GM18858 (cell line): ENCODE measurements at regions not wholly inside any gene's neighbourhood (a gene's known extent, or its start where the extent isn't known, plus 50 kb on each side); places are given as distances from the start of the nearest gene placed in this dataset.
"Not testable (repeated sequence)": the region's sequence is repeated elsewhere in the genome, so short reads cannot be mapped to it uniquely, and the experiment has no call there.

ENCODE experiments used
- ATAC-seq: cut with Tn5 transposase; IDR thresholded peaks from one replicate; pipeline ENCODE4 v1.9.1; 2021; ENCODE audit not compliant: unreplicated experiment

DNA sequence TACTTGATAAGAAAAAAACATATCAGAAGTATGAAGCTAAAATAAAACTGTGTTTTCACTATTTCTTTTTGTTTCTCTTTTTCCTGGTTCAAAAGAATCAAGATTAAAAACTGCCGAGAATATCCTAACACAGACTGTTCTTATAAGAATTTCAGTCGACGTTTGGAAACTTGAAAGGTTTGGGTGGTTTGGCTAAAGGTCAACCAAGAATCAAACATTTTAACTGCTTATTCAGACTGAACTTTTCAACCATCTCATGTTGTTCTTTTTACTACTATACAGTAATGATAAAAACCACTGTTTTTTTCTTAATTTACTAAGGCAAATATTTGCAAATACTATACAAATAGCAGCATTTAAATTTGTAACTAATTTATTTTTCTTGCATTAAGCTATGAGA, 308.5 kb upstream of the TFPI start:
- no peak for ATAC-seq

DNA sequence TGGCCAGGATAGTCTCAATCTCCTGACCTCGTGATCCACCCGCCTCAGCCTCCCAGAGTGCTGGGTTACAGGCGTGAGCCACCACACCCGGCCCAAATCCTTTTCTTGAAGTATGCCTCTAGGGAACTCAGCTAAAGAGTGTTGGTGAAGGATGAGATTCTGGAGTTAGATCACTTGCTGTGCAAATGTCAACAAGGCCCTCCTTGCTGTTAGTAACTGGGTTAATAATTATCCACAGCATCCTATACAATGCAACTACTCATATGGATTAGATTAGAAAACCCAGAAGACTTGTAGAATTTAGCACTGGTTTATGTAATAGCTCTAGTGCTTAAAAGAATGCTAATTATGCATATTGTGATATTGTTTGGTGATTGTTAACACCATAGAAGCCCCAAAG, 310.8 kb upstream of the TFPI start:
- no peak for ATAC-seq

DNA sequence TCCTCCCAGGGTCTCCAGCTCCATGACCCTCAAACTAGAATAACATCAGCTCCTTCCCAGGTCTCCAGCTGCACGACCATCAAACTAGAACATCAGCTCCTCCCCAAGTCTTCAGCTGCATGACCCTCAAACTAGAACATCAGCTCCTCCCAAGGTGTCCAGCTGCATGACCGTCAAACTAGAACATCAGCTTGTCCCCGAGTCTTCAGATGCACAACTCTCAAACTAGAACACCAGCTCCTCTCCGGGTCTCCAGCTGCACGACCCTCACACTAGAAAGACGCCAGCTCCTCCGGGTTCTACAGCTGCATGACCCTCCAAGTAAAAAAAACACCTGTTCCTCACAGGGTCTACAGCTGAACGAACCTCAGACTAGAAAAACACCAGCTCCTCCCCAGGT, 312.9 kb upstream of the TFPI start:
- no peak for ATAC-seq

DNA sequence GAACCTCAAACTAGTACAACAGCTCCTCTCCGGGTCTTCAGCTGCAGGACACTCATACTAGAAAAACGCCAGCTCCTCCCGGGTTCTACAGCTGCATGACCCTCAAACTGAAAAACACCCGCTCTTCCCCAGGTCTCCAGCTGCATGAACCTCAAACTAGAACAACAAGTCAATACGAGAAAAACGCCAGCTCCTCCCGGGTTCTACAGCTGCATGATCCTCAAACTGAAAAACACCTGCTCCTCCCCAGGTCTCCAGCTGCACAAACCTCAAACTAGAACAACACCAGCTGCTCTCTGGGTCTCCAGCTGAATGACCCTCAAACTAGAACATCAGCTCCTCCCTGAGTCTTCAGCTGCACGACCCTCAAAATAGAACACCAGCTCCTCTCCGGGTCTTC, 315.0 kb upstream of the TFPI start:
- ATAC-seq = no peak

DNA sequence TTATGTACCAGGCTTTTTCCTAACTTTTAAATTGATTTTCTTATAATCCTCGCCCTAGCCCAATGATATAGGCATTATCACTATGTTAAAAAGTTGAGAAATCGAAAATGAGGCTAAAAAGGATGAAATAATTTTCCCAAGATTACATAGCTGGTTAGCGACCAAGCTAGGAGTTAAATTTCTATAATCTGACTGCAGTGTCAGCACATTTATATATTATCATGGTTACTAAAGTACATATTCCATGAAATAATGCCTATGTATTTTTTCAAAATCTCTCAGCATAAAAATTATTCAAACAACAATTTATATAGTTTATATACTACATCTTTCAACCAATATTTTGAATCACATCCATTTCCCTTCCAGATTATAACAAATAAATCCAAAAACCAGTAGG, 317.3 kb upstream of the TFPI start:
- ATAC-seq = no peak

DNA sequence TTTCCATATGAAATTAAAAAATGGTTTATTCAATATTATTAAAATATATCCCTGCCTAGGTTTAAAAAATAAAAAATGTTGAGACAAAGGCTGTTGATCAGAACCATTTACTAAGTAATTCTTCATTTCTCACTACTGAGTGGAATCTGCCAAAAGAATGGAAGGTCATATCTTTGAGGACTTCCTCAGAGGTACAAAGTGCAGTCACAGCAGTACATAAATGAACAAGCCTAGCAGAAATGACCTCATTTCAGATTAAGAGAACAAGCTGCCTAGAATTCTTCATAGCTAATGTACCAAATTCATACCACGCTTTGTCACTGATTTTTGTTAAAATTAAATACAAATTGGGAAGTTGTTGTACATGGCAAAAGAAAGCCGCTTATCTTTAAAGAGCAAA, 318.9 kb upstream of the TFPI start:
- ATAC-seq = no peak

DNA sequence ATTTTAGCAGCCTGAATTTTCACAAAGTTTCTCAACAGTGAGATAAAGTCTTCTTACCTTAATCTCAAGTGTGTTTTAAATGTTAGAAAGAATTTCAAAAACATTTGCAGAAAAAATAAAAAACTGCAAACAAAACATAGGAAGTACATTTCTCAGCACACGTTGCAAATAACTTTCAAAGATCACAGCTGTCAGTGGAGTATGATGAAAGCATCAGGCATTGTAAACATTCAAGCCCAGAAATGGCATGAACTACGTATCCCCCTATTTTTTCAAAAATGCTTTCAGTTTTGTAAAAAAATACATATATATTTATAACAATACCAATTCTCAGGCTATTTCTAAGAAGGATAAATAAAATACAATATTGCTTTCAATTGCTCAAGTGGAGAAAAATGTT, 320.6 kb upstream of the TFPI start:
- no peak for ATAC-seq

DNA sequence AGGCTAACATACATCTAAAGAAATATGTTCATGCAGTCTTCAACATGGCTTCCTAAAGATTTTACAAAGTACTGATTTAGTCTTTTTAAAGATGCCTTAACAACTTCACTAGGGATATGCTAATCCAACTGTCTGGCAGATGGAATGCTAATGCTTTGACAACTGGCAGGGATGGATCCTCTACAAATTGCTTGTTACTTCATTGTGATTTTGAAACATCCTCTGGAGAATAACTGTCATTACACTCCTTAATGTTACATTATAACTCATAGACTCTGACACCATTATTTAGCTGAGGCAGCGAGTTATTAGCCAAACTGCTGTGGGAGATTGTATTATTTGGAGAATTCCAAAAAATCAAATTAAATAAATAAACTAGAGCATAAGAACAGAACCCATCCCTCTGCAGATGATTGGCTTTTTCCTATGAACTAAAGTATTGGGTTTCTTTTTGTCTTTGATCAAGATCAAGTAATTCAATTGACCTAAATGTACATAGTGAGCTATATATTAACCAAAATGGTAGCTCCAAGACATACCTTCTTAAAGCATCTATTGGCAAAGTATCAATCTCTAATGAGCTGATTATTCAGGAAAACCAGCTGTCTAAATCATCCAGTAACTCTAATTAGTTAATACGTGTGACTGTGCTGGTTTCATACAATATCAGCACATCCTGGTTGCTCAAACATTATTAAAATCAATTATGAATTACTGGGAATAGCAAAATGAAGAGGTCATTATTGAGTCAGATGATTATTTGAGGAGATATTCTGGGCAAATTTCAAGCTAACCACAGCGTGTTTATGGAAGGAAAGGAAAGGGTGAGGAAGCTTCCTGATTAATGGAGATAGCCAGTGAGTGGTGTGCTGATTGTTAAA, 321.3 kb upstream of the TFPI start:
- ATAC-seq = no peak

DNA sequence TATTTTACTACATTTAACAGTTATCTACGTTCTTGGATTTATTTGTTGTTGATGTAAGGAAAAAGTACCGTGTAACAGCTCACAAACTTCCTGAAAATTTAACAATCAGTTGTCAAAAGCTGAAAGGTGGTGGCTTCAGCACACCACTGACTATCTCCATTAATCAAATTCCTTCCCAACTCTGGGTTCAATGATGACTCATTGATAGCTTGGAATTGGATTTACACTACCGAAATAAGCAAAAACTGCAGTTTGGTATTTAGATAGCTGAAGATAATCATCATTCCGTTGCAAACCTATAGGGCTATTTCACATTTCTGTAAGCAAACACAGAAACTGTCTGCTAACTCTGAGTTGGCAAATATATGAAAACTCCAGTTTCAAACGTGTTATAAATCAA, 322.3 kb upstream of the TFPI start:
- ATAC-seq = no peak

DNA sequence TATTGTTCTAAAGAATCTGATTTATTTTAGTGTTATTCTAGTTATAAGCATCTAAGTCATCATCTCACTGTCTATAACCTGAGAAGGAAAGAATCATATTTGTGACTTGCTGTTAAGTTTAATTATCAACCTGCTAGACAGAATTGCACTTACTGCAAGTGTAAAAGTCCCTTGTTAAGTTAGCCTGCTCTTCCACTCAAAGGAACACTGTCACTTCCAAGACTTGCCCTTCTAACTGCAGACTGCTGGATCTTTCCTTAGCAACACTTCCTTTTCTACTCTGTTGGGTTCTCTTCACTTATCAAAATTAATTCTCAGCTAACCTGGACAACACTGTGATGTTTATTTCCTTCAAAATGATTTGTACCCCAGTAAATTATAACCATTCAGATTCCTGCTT, 323.2 kb upstream of the TFPI start:
- ATAC-seq = no peak

DNA sequence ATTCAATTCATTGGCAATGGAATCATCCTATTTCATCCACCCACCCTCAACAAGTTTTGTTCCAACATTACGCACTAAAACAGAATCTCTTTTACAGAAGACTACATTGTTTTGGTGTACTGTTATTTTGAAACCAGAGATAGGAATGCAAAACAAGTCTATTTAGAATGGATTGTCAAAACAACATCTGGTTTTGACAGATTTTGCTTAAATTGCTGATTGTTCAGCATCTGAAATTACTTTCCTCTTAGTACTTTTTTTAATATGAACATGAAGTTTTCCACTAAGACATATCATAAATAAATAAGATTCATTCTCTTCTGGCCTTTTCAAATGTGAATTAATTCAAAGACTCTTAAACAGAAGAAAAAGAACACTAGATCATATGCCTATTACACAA, 323.9 kb upstream of the TFPI start:
- ATAC-seq = no peak

DNA sequence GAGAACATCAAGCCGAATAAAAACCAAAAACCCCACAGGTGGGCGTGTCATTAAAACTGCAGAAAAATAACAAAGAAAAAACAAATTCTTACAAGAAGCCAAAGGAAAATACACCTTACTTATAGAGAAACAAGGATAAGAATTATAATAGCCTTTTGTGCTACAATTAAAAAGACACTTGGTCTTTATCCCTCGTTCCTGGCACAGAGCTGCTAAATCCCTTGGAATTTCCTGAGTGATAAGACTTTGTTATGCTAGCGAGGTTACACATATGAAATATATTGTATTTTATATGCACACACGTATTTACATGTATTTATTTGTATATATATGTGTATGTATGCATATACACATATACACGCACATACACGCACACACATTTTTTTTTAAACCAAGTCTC, 325.3 kb upstream of the TFPI start:
- no peak for ATAC-seq

DNA sequence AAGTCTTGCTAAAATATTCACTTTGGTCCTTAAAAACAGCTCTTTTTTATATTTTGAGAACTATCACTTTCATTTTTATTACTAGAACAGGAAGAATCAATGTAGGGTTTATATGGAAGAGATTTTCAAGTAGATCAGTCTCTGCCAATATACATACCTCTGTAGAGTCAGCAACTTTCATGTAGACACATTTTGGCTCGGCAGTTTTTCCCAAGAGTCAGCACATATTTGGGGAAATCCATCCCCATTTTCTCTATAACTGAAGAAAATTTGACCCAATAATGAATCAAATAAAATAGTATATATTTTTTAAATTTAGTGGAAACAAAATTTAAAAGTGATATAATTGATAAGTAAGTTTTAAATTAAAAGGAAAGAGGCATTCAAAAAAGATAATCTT, 329.8 kb upstream of the TFPI start:
- no peak for ATAC-seq

DNA sequence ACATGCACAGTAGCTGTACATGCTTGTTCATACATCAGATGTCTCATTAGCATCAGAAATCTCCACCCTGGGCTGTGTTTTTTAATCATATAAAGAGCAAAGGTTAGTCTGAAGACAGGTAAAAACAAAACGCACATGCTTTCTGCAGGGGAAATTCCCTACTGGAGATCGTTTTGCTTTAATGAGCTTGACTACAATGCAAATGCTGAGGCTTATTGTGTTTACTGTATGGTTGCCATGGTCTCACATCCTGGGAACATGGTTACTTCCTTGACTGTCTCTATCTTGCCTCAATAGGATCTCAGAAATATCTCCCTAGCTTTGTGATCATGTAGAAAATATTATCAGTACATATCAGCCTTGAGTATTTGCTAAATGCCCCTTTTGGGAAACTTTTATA, 336.5 kb upstream of the TFPI start:
- ATAC-seq = peak; percentile 58

DNA sequence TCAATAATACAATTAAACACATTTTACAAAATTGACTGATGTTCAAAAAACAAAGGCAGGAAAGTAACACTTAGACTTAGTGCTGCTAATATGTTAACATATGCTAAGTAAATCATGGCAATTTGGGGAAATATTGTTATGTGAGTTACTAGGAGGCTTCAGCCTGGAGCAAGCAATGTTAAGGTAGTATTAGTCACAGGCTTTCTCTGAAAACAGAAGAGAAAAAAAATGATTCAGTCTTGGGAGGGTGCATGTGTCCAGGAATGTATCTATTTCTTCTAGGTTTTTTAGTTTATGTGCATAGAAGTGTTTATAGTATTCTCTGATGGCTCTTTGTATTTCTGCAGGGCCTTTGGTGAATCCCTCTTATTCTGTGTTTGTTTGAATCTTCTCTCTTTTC, 345.8 kb upstream of the TFPI start:
- no peak for ATAC-seq

DNA sequence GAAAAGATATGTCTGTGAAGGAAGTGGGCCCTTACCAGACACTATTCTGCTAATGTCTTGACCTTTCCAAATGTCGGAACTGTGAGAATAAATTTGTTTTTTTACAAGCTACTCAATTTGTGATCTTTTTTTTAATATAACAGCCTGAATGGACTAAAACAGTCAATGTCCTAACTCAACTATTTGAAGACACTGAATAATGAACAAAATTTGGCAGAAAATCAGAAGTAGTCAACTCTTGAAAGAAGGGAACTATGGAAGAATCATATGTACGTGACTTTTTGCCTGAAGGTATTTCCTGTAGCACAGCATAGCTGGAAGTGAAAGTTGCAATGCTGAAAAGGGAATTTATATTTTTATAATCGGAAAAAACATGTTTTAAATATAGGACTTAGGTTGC, 351.8 kb upstream of the TFPI start:
- ATAC-seq = no peak

DNA sequence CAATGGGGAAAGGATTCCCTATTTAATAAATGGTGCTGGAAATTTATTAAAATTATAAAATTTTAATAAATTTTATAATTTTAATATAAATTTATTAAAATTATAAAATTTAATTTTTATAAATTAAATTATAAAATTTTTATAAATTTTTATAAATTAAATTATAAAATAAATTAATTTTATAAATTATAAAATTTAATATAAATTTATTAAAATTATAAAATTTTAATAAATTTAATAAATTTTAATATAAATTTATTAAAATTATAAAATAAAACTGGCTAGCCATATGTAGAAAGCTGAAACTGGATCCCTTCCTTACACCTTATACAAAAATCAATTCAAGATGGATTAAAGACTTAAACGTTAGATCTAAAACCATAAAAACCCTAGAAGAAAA, 356.7 kb upstream of the TFPI start:
- ATAC-seq = not testable (repeated sequence)

DNA sequence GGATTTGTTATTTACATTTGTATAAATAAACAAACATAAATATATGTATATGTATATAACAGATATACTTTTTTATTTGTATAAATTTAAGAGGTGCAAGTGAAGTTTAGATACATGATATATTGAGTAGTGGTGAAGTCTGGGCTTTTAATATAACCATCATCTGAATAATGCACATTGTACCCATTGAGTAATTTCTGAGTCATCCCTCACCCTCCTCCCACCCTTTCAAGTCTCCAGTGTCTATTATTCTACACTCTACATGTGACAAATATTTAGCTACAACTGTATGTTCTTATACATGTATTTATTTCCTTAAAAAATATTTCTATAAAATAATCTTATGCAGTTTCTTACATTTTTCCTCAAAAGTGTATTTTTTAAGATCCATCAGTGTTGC, 358.7 kb upstream of the TFPI start:
- no peak for ATAC-seq

DNA sequence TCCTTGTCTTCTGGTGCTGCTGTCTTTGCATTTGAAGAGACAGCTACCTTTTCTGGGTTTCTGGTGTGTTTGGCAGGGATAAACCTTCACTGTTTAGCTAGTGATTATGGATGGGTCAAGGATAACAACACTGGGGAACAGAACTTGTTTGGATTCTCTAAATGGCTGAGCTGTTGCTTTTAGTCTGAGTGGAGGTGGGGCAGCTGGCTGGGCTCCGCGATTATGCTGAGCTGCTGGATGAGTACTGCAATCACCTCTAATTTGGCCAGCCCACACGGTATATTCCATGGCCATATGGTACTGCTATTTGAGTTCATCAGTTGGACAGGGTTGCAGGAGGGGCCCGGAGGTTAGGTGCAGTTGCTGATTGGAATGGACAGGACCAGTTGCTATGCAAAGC, 361.6 kb upstream of the TFPI start:
- ATAC-seq = no peak

DNA sequence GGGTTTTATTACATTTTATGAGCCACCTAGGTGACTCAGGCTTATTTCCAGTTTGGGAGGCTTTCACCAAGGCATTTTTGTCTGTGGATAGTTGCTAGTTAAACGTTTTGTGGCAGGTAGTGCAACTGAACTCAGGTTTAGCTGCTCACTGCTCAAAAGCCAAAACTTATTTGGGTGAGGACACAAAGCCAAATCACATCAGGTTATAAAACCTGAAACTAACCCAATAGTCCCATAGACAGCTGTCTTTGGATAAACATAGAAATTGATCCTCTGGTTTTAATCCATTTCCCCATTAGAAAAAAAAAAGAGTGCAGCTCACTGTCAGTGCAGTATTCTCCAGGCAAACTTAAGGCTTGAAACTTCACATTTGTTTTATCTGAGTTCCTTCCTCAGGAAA, 362.6 kb upstream of the TFPI start:
- no peak for ATAC-seq

DNA sequence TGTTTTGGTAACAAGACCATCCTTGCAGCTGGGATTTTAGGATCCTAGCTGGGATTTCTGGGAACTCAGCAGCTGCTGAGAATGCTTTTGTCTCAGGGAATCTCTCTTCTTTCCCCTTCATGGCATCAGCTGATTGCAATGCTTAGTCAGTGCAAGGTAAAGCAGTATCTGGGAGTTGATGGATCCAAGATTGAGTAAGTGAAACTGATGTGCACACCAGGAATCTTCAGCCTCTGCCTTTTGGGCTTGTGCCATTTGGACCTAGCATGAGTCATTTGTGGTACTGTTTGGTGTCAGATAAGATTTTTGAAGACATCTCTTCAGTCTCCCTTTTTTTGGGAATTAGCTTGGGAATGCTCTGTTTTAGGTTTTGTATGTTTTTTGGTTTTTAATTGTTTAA, 363.3 kb upstream of the TFPI start:
- ATAC-seq = no peak

DNA sequence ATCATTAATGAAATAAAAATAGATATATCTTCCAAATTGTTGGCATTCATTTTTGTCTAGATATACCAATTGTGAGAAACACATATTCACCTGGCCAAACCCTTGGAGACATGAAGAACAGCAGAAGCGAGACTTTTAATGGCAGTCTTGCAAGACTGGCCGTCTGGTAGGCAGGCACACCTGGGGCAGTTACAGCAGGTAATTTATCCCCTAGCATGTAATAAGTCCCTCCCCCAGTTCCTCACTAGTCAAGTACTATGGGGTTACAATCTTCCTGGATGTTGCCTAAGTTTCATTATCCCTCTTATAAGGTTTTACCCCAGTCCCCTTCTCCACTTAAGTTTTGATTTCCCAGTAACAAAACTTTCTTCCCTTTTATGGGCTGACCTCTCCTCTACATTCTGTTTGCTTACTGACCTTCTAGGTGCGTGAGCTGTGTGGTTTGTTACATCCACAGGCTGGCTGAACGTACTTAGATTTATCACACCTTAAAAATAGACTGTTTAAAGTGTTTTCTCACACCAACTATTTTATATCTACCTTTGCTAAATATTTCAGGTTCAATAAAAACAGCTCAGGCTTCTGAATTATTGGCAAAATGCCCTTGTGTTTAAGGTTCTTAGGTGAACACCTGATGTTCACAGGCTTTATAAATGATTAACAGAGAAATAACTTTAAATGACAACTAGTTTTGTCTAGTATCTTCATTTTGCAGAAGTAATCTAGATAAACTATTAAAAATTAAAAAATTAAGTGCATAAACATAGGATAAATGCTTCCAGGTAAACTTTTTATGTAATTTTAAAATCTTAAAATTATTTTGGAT, 365.0 kb upstream of the TFPI start:
- no peak for ATAC-seq
